ENCODE measurements at regions not wholly inside any gene's neighbourhood (a gene's known extent, or its start where the extent isn't known, plus 50 kb on each side); places are given as distances from the start of the nearest gene placed in this dataset.

DNA sequence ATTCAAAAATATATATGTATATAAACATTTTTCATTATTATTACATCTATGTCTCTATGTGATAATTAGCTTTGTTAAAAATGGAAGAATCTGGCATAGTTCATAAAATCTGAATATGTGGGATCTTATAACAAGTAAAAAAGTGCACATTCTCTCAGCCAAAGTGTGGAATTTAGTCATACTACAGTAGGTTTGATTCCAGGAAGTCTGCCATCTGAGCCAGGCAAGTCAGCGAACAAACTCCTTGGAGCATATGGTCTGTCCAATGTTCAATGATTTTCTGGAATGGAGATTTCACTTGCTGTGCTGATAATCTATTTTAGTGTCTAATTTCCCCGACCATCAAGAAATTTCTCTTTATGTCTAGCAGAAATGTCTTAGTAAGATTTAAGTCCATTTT, 1033.2 kb upstream of the NXPH2 start:
- no peak for TF ChIP-seq JUND (IDR thresholded peaks at IDR 0.05)
- TF ChIP-seq CTCF (IDR thresholded peaks at IDR 0.05; ENCODE audit: low read depth, low read length, missing input control): no peak
- no peak for TF ChIP-seq GABPA (IDR thresholded peaks at IDR 0.05 in 1 of 2, conservative IDR thresholded peaks at IDR 0.05 in 1 of 2)
- TF ChIP-seq HNF4G (IDR thresholded peaks at IDR 0.05): no peak

Measured in liver (tissue), 3 donors.